Fibroblast of lung (primary cell): ENCODE measurements at regions not wholly inside any gene's neighbourhood (a gene's known extent, or its start where the extent isn't known, plus 50 kb on each side); places are given as distances from the start of the nearest gene placed in this dataset.

Experiments
- CTCF ChIP-seq, 2 donors: IDR thresholded peaks in 1 of 2; conservative IDR thresholded peaks in 1 of 2; 1 replicate in 1 of 2; 2 replicates in 1 of 2; pipeline ENCODE4 v1.5.1; 2011 to 2012; ENCODE audit warnings: low read length in 2 of 2, control low read depth in 1 of 2, inconsistent platforms in 1 of 2, low read depth in 1 of 2, mild to moderate bottlenecking in 1 of 2
- EZH2 ChIP-seq: IDR thresholded peaks from 2 replicates; pipeline ENCODE4 v1.5.1; 2012; ENCODE audit warnings: low read length, control low read depth, mild to moderate bottlenecking; ENCODE audit errors: missing control alignments

GRCh38 chr12:92223481-92223880 lies 77.8 kb upstream of the BTG1 start:
- no peak for TF ChIP-seq CTCF (conservative IDR thresholded peaks at IDR 0.05 in 1 of 2, IDR thresholded peaks at IDR 0.05 in 1 of 2; ENCODE audit: low read depth in 1 of 2, low read length in 2 of 2)
- no peak for TF ChIP-seq EZH2
